ENCODE measurements at regions not wholly inside any gene's neighbourhood (a gene's known extent, or its start where the extent isn't known, plus 50 kb on each side); places are given as distances from the start of the nearest gene placed in this dataset.

GRCh38 chr11:134696455-134696854 lies 284.4 kb upstream of the B3GAT1 start:
- Mint-ChIP-seq H3K4me3 (no peak overlapping the region), H3K27ac (no peak overlapping the region), H3K27me3 (peaks cover 38% of the 10 kb centered on the region), H3K36me3 (ENCODE audit: low read depth) (no peaks in the 10 kb centered on the region), H3K4me1 (ENCODE audit: low read depth) (no peaks in the 10 kb centered on the region), H3K9me3 (no peaks in the 10 kb centered on the region)
- no peak for DNase-seq

GRCh38 chr11:134691985-134692384 lies 279.9 kb upstream of the B3GAT1 start:
- Mint-ChIP-seq H3K36me3 (ENCODE audit: low read depth) (no peaks in the 10 kb centered on the region), H3K9me3 (no peaks in the 10 kb centered on the region), H3K4me1 (ENCODE audit: low read depth) (no peaks in the 10 kb centered on the region), H3K4me3 (no peak overlapping the region), H3K27me3 (peaks cover 49% of the 10 kb centered on the region), H3K27ac (no peak overlapping the region)
- DNase-seq, result no peak

- H3K9me3 Mint-ChIP-seq, result no peaks in the 10 kb centered on the region
- H3K4me3 Mint-ChIP-seq, result no peak overlapping the region
- no peak overlapping the region for H3K27ac Mint-ChIP-seq
- H3K36me3 Mint-ChIP-seq (ENCODE audit: low read depth), result no peaks in the 10 kb centered on the region
- peaks cover 49% of the 10 kb centered on the region for H3K27me3 Mint-ChIP-seq
- no peaks in the 10 kb centered on the region for H3K4me1 Mint-ChIP-seq (ENCODE audit: low read depth)
- DNase-seq, result no peak
Measured at GRCh38 chr11:134691295-134691873, 279.3 kb upstream of the B3GAT1 start.

- peaks cover 49% of the 10 kb centered on the region for H3K27me3 Mint-ChIP-seq
- no peak overlapping the region for H3K27ac Mint-ChIP-seq
- no peaks in the 10 kb centered on the region for H3K9me3 Mint-ChIP-seq
- no peaks in the 10 kb centered on the region for H3K36me3 Mint-ChIP-seq (ENCODE audit: low read depth)
- DNase-seq, result no peak
- H3K4me3 Mint-ChIP-seq, result no peak overlapping the region
- no peaks in the 10 kb centered on the region for H3K4me1 Mint-ChIP-seq (ENCODE audit: low read depth)
Measured at GRCh38 chr11:134689886-134690285, 277.8 kb upstream of the B3GAT1 start.

GRCh38 chr11:134687548-134687947 lies 275.5 kb upstream of the B3GAT1 start:
- peaks cover 50% of the 10 kb centered on the region for H3K27me3 Mint-ChIP-seq

GRCh38 chr11:134686460-134687061 lies 274.5 kb upstream of the B3GAT1 start:
- no peaks in the 10 kb centered on the region for H3K9me3 Mint-ChIP-seq
- H3K27ac Mint-ChIP-seq, result no peak overlapping the region
- H3K4me1 Mint-ChIP-seq (ENCODE audit: low read depth), result no peaks in the 10 kb centered on the region
- H3K4me3 Mint-ChIP-seq, result no peak overlapping the region
- H3K27me3 Mint-ChIP-seq, result peaks cover 48% of the 10 kb centered on the region
- no peak for DNase-seq
- no peaks in the 10 kb centered on the region for H3K36me3 Mint-ChIP-seq (ENCODE audit: low read depth)

More at GRCh38 chr11:134687548-134687947, 275.5 kb upstream of the B3GAT1 start:
- H3K9me3 Mint-ChIP-seq, result no peaks in the 10 kb centered on the region
- no peaks in the 10 kb centered on the region for H3K36me3 Mint-ChIP-seq (ENCODE audit: low read depth)
- H3K4me3 Mint-ChIP-seq, result no peak overlapping the region
- no peaks in the 10 kb centered on the region for H3K4me1 Mint-ChIP-seq (ENCODE audit: low read depth)
- no peak for DNase-seq
- H3K27ac Mint-ChIP-seq, result no peak overlapping the region

- DNase-seq, result no peak
- Mint-ChIP-seq H3K4me1 (ENCODE audit: low read depth) (no peaks in the 10 kb centered on the region), H3K36me3 (ENCODE audit: low read depth) (no peaks in the 10 kb centered on the region), H3K27me3 (peaks cover 47% of the 10 kb centered on the region), H3K9me3 (no peaks in the 10 kb centered on the region), H3K27ac (no peak overlapping the region), H3K4me3 (no peak overlapping the region)
Measured at GRCh38 chr11:134685793-134686380, 273.8 kb upstream of the B3GAT1 start.

- Mint-ChIP-seq H3K4me1 (ENCODE audit: low read depth) (no peaks in the 10 kb centered on the region), H3K9me3 (no peaks in the 10 kb centered on the region), H3K27ac (no peak overlapping the region), H3K4me3 (no peak overlapping the region), H3K36me3 (ENCODE audit: low read depth) (no peaks in the 10 kb centered on the region), H3K27me3 (peaks cover 36% of the 10 kb centered on the region)
- no peak for DNase-seq
Measured at GRCh38 chr11:134684576-134684975, 272.5 kb upstream of the B3GAT1 start.

GRCh38 chr11:134683860-134684259 lies 271.8 kb upstream of the B3GAT1 start:
- DNase-seq, result no peak
- Mint-ChIP-seq H3K9me3 (no peaks in the 10 kb centered on the region), H3K36me3 (ENCODE audit: low read depth) (no peaks in the 10 kb centered on the region), H3K4me1 (ENCODE audit: low read depth) (no peaks in the 10 kb centered on the region), H3K27me3 (peaks cover 29% of the 10 kb centered on the region), H3K27ac (no peak overlapping the region), H3K4me3 (no peak overlapping the region)

GRCh38 chr11:134682577-134682976 lies 270.5 kb upstream of the B3GAT1 start:
- DNase-seq, result no peak
- Mint-ChIP-seq H3K4me1 (ENCODE audit: low read depth) (no peaks in the 10 kb centered on the region), H3K27me3 (peaks cover 20% of the 10 kb centered on the region), H3K27ac (no peak overlapping the region), H3K9me3 (no peaks in the 10 kb centered on the region), H3K36me3 (ENCODE audit: low read depth) (no peaks in the 10 kb centered on the region), H3K4me3 (no peak overlapping the region)

GRCh38 chr11:134679592-134679991 lies 267.6 kb upstream of the B3GAT1 start:
- DNase-seq, result no peak
- H3K36me3 Mint-ChIP-seq (ENCODE audit: low read depth), result no peaks in the 10 kb centered on the region
- H3K4me1 Mint-ChIP-seq (ENCODE audit: low read depth), result no peaks in the 10 kb centered on the region
- no peaks in the 10 kb centered on the region for H3K9me3 Mint-ChIP-seq
- H3K4me3 Mint-ChIP-seq, result no peak overlapping the region
- no peak overlapping the region for H3K27ac Mint-ChIP-seq
- H3K27me3 Mint-ChIP-seq, result peaks cover 16% of the 10 kb centered on the region

- Mint-ChIP-seq H3K27ac (no peak overlapping the region), H3K9me3 (no peaks in the 10 kb centered on the region), H3K4me3 (no peak overlapping the region), H3K4me1 (ENCODE audit: low read depth) (no peaks in the 10 kb centered on the region), H3K27me3 (peaks cover 16% of the 10 kb centered on the region), H3K36me3 (ENCODE audit: low read depth) (no peaks in the 10 kb centered on the region)
- no peak for DNase-seq
Measured at GRCh38 chr11:134678744-134679143, 266.7 kb upstream of the B3GAT1 start.

GRCh38 chr11:134677891-134678551 lies 266.0 kb upstream of the B3GAT1 start:
- H3K27me3 Mint-ChIP-seq, result peaks cover 13% of the 10 kb centered on the region
- no peaks in the 10 kb centered on the region for H3K9me3 Mint-ChIP-seq
- H3K4me1 Mint-ChIP-seq (ENCODE audit: low read depth), result no peaks in the 10 kb centered on the region
- no peak for DNase-seq
- H3K27ac Mint-ChIP-seq, result no peak overlapping the region
- no peak overlapping the region for H3K4me3 Mint-ChIP-seq
- no peaks in the 10 kb centered on the region for H3K36me3 Mint-ChIP-seq (ENCODE audit: low read depth)

- Mint-ChIP-seq H3K9me3 (no peaks in the 10 kb centered on the region), H3K27ac (no peak overlapping the region), H3K4me1 (ENCODE audit: low read depth) (no peaks in the 10 kb centered on the region), H3K36me3 (ENCODE audit: low read depth) (no peaks in the 10 kb centered on the region), H3K4me3 (no peak overlapping the region), H3K27me3 (peaks cover 9% of the 10 kb centered on the region)
- no peak for DNase-seq
Measured at GRCh38 chr11:134677397-134677822, 265.4 kb upstream of the B3GAT1 start.

Measured in activated T-cell treated with anti-CD3 and anti-CD28 coated beads, Interleukin-2, amount 50 U/mL, for 24 hours (primary cell).